Calu3 (cell line): ENCODE measurements at regions not wholly inside any gene's neighbourhood (a gene's known extent, or its start where the extent isn't known, plus 50 kb on each side); places are given as distances from the start of the nearest gene placed in this dataset.

Experiments used
- BruUV-seq: library from RNA; stranded (reverse); fragments of 400-500 nt; replicated peaks from 2 replicates; lab custom pipeline; 2021; lab: Mats Ljungman, UMichigan
- CTCF ChIA-PET: fragments of 300-600 bp; sonication (Branson Sonifier 250); formaldehyde crosslinking; loops from one replicate; lab custom pipeline; 2022; ENCODE audit warnings: antibody characterized with exemption; lab: Charles Lee
- DNase-seq: peaks from one replicate; pipeline ENCODE4 v3.0.0; 2022
- H3K27ac Mint-ChIP-seq: one replicate; pipeline ENCODE4 v1.8.0; 2022; ENCODE audit warnings: mixed read lengths; ENCODE audit not compliant: unreplicated experiment
- H3K27me3 Mint-ChIP-seq: one replicate; pipeline ENCODE4 v1.8.0; 2022; ENCODE audit warnings: mixed read lengths; ENCODE audit not compliant: unreplicated experiment
- H3K36me3 Mint-ChIP-seq: one replicate; pipeline ENCODE4 v1.8.0; 2022; ENCODE audit warnings: mild to moderate bottlenecking, moderate library complexity, mixed read lengths; ENCODE audit not compliant: insufficient read depth, unreplicated experiment
- H3K4me1 Mint-ChIP-seq: one replicate; pipeline ENCODE4 v1.8.0; 2022; ENCODE audit warnings: mild to moderate bottlenecking, low read depth, mixed read lengths; ENCODE audit not compliant: unreplicated experiment
- H3K4me3 Mint-ChIP-seq: one replicate; pipeline ENCODE4 v1.8.0; 2022; ENCODE audit warnings: mild to moderate bottlenecking, low read depth, moderate library complexity, mixed read lengths; ENCODE audit not compliant: unreplicated experiment
- H3K9me3 Mint-ChIP-seq: one replicate; pipeline ENCODE4 v1.8.0; 2022; ENCODE audit warnings: low read depth, mixed read lengths; ENCODE audit not compliant: unreplicated experiment
- CTCF ChIP-seq: fragments of 200-600 bp; IDR thresholded peaks from one replicate; pipeline ENCODE4 v1.8.0; 2022; ENCODE audit warnings: antibody characterized with exemption; ENCODE audit not compliant: unreplicated experiment
- intact Hi-C: fragments of 100-400 bp; cut with micrococcal nuclease; formaldehyde crosslinking; loops from one replicate; pipeline ENCODE4 v1.10.0; 2022; ENCODE audit not compliant: unreplicated experiment

GRCh38 chr5:38756068-38756467 is 89.7 kb upstream of the OSMR start:
- Mint-ChIP-seq H3K36me3 (no peaks in the 10 kb centered on the region), H3K4me1 (no peaks in the 10 kb centered on the region), H3K27ac (no peak overlapping the region), H3K27me3 (peaks cover 80% of the 10 kb centered on the region), H3K9me3 (no peaks in the 10 kb centered on the region), H3K4me3 (no peak overlapping the region)
- no peak for DNase-seq
- CTCF ChIA-PET: no interaction called here
- no peak for TF ChIP-seq CTCF
- intact Hi-C loops: no loop called here
- no TSS peak for BruUV-seq

GRCh38 chr5:38757451-38758245 is 88.2 kb upstream of the OSMR start:
- Mint-ChIP-seq H3K4me1 (no peaks in the 10 kb centered on the region), H3K9me3 (no peaks in the 10 kb centered on the region), H3K27me3 (peaks cover 85% of the 10 kb centered on the region), H3K4me3 (no peak overlapping the region), H3K27ac (no peak overlapping the region), H3K36me3 (no peaks in the 10 kb centered on the region)
- CTCF ChIA-PET: no interaction called here
- intact Hi-C loops: no loop called here
- no TSS peak for BruUV-seq
- TF ChIP-seq CTCF: no peak
- DNase-seq: no peak

GRCh38 chr5:38758774-38759600 is 86.8 kb upstream of the OSMR start:
- H3K4me3 Mint-ChIP-seq: no peak overlapping the region
- no peak for TF ChIP-seq CTCF
- no peaks in the 10 kb centered on the region for H3K36me3 Mint-ChIP-seq
- intact Hi-C loops: no loop called here
- no peaks in the 10 kb centered on the region for H3K9me3 Mint-ChIP-seq
- no peak for DNase-seq
- CTCF ChIA-PET: interaction anchor here (0.7 kb wide), 1 partner anchor 56 kb away, joined by 3 read pairs; no protein-coding TSS in a partner anchor
- H3K27ac Mint-ChIP-seq: no peak overlapping the region
- H3K27me3 Mint-ChIP-seq: peaks cover 85% of the 10 kb centered on the region
- H3K4me1 Mint-ChIP-seq: no peaks in the 10 kb centered on the region
- BruUV-seq: no TSS peak

GRCh38 chr5:38764937-38765391 is 80.8 kb upstream of the OSMR start:
- H3K27me3 Mint-ChIP-seq: peaks cover 86% of the 10 kb centered on the region
- peaks cover 6% of the 10 kb centered on the region for H3K9me3 Mint-ChIP-seq
- intact Hi-C loops: no loop called here
- no TSS peak for BruUV-seq
- no peak for TF ChIP-seq CTCF
- DNase-seq: no peak
- H3K4me3 Mint-ChIP-seq: no peak overlapping the region
- CTCF ChIA-PET: no interaction called here
- no peak overlapping the region for H3K27ac Mint-ChIP-seq
- H3K4me1 Mint-ChIP-seq: no peaks in the 10 kb centered on the region
- no peaks in the 10 kb centered on the region for H3K36me3 Mint-ChIP-seq
